HepG2 (cell line): ENCODE measurements at regions not wholly inside any gene's neighbourhood (a gene's known extent, or its start where the extent isn't known, plus 50 kb on each side); places are given as distances from the start of the nearest gene placed in this dataset.

Experiments
- ATAC-seq: fragments of 200-7000 bp; cut with Tn5 transposase; 3 replicates; pipeline ENCODE4 v1.9.1; 2020; ENCODE audit warnings: mild to moderate bottlenecking, moderate library complexity
- BruUV-seq: library from RNA; stranded (reverse); fragments of 400-500 nt; replicated peaks from 2 replicates; lab custom pipeline; 2021; lab: Mats Ljungman, UMichigan
- CTCF ChIA-PET: fragments of 300-600 bp; formaldehyde crosslinking; extraction: SDS; loops from one replicate; lab custom pipeline; 2021; ENCODE audit warnings: low total read pairs, inconsistent platforms, low intra/inter-chr PET ratio; lab: Yijun Ruan, JAX
- POLR2A ChIA-PET: fragments of 350-600 bp; sonication (Branson Sonifier 250); formaldehyde crosslinking; loops from one replicate; lab custom pipeline; 2020; ENCODE audit warnings: antibody characterized with exemption, inconsistent platforms; lab: Yijun Ruan, JAX
- DNase-seq: peaks from one replicate; pipeline ENCODE4 v3.0.0-alpha.2; 2015; ENCODE audit warnings: low spot score
- FAIRE-seq: peaks from 3 replicates; lab custom pipeline; 2011; peaks lifted over from hg19 to GRCh38; lab: Jason Lieb, UNC
- H2AFZ ChIP-seq: one replicate; pipeline ENCODE4 v1.6.1; 2011; ENCODE audit warnings: low read length, inconsistent platforms
- H3K27ac ChIP-seq: fragments of 300-600 bp; 3 replicates; pipeline ENCODE4 v1.8.0; 2011; ENCODE audit warnings: mixed run types, mild to moderate bottlenecking, mixed read lengths, low read length, inconsistent platforms; ENCODE audit not compliant: insufficient read depth; ENCODE audit errors: extremely low read length
- H3K27me3 ChIP-seq, 2 experiments: fragments of 200-600 bp in 1 of 2; 2 replicates in 1 of 2; 3 replicates in 1 of 2; pipeline versions ENCODE4 v1.6.0 to v1.8.0; 2011; ENCODE audit warnings: low read length in 2 of 2, mild to moderate bottlenecking in 2 of 2, moderate library complexity in 2 of 2, inconsistent platforms in 1 of 2; ENCODE audit not compliant: insufficient read depth in 2 of 2, control insufficient read depth in 1 of 2
- H3K36me3 ChIP-seq, 2 experiments: fragments of 200-600 bp in 1 of 2; replicated peaks in 1 of 2; 2 replicates in 1 of 2; 3 replicates in 1 of 2; pipeline versions ENCODE4 v1.5.1 to v1.8.0; 2011; ENCODE audit warnings: low read length in 2 of 2, inconsistent platforms in 1 of 2; ENCODE audit not compliant: insufficient read depth in 2 of 2, control insufficient read depth in 1 of 2
- H3K4me1 ChIP-seq: 2 replicates; pipeline ENCODE4 v1.5.1; 2012; ENCODE audit warnings: low read length, inconsistent platforms; ENCODE audit not compliant: insufficient read depth
- H3K4me2 ChIP-seq: 2 replicates; pipeline ENCODE4 v1.6.0; 2011; ENCODE audit warnings: low read depth, low read length, inconsistent platforms
- H3K4me3 ChIP-seq, 3 experiments: fragments of 200-600 bp in 1 of 3; sonication (generic), shearing (Covaris generic) in 1 of 3; replicated peaks in 1 of 3; 2 replicates each; pipeline ENCODE4 v1.5.1; 2011 to 2016; ENCODE audit warnings: low read length in 3 of 3, inconsistent platforms in 2 of 3, low read depth in 2 of 3, mild to moderate bottlenecking in 2 of 3, control low read depth in 1 of 3, mixed read lengths in 1 of 3; ENCODE audit not compliant: insufficient read depth in 1 of 3
- H3K79me2 ChIP-seq: one replicate; pipeline ENCODE4 v1.6.1; 2011; ENCODE audit warnings: low read length, inconsistent platforms; ENCODE audit not compliant: insufficient read depth
- H3K9ac ChIP-seq: 2 replicates; pipeline ENCODE4 v1.6.0; 2011; ENCODE audit warnings: mild to moderate bottlenecking, low read depth, low read length, inconsistent platforms; ENCODE audit not compliant: insufficient read depth
- H3K9me3 ChIP-seq: 2 replicates; pipeline ENCODE4 v1.5.1; 2012; ENCODE audit warnings: mild to moderate bottlenecking, low read length
- H4K20me1 ChIP-seq: 2 replicates; pipeline ENCODE4 v1.6.0; 2011; ENCODE audit warnings: inconsistent platforms, mild to moderate bottlenecking, low read length, moderate library complexity; ENCODE audit not compliant: insufficient read depth
- HHEX ChIP-seq: IDR thresholded peaks from 2 replicates; pipeline ENCODE4 v1.6.1; 2016; ENCODE audit warnings: control low read depth
- JUNB ChIP-seq: sonication (generic); formaldehyde crosslinking; IDR thresholded peaks from 2 replicates; pipeline ENCODE4 v1.8.0; 2022; ENCODE audit warnings: missing genetic modification reagents, mild to moderate bottlenecking, borderline replicate concordance
- TP53 ChIP-seq: sonication (generic); formaldehyde crosslinking; conservative IDR thresholded peaks from 2 replicates; pipeline ENCODE4 v1.4.0; 2020; ENCODE audit warnings: missing genetic modification reagents
- ZNF562 ChIP-seq: sonication (generic); formaldehyde crosslinking; IDR thresholded peaks from 2 replicates; pipeline ENCODE4 v1.8.0; 2022; ENCODE audit warnings: missing genetic modification reagents, borderline replicate concordance
- WGBS: methylation state at CpG from one replicate; pipeline ENCODE4 v1.1.6; 2017; ENCODE audit warnings: low lambda C conversion rate; 5-methylcytosine and 5-hydroxymethylcytosine counted together
- in situ Hi-C: cut with HindIII; loops from 2 replicates; pipeline ENCODE4 v1.10.0; 2017; ENCODE audit warnings: low pct_unique_long_range_greater_than_20kb; ENCODE audit not compliant: extremely low pct_ligation_motif_present
- intact Hi-C: fragments of 100-400 bp; cut with micrococcal nuclease; formaldehyde crosslinking; loops from one replicate; pipeline ENCODE4 v1.10.0; 2022; ENCODE audit not compliant: unreplicated experiment

DNA sequence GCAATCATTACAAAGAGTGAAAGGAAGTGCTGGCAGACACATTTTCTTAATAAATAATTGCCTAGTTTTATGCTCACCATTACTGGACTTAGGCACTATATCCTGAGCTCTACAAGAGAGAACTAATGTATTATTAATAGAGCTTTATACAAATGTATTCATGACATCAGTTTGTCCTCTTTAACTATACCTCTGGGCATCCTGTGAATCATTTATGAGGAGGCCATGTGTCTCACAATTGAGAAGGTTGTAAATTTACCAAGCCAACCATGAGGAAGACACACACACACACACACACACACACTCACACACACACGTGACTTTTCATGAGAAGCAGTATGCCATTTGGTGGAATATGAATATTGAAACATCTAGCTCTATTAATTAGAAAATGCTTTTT lies 728.2 kb downstream of the ARAP2 start:
- FAIRE-seq: no peak
- intact Hi-C loops: no loop called here
- Histone ChIP-seq H3K79me2 (no peaks in the 10 kb centered on the region), H3K4me1 (no peaks in the 10 kb centered on the region), H3K9ac (no peak overlapping the region), H3K27me3 (no peaks in the 10 kb centered on the region), H3K4me2 (no peak overlapping the region), H3K36me3 (no peaks in the 10 kb centered on the region), H2AFZ (no peak overlapping the region), H3K27ac (no peak overlapping the region), H3K4me3 (no peak overlapping the region), H3K9me3 (peaks cover 8% of the 10 kb centered on the region), H4K20me1 (no peaks in the 10 kb centered on the region)
- no peak for TF ChIP-seq ZNF562
- no peak for DNase-seq
- in situ Hi-C loops: no loop called here
- WGBS: 6% methylated on average over 1 of the region's 1 CpG
- no peak for ATAC-seq
- CTCF ChIA-PET: no interaction called here
- BruUV-seq: no TSS peak
- POLR2A ChIA-PET: no interaction called here

DNA sequence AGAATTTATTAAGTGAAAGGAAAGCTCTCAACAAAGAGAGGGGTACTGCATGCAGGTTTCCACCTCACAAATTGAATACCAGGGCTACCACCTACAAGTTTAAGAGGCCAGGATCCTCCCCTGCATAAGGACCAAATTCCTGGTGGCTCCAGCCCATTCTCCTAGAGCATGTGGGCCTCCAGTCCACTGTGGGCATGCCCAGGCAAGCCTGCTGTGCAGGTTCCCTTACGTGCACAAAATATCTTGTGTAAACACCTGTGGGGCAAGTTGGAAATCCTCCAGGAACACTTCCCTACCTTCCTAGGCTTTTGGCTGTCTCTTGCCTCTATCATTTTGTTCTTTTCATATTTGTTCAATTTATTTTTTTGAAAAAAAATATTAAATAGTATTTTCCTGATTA lies 724.3 kb downstream of the ARAP2 start:
- Histone ChIP-seq H3K27ac (no peak overlapping the region), H3K4me2 (no peak overlapping the region), H3K9ac (no peak overlapping the region), H2AFZ (no peak overlapping the region), H3K9me3 (peaks cover 8% of the 10 kb centered on the region), H3K79me2 (no peaks in the 10 kb centered on the region), H4K20me1 (no peaks in the 10 kb centered on the region), H3K4me1 (no peaks in the 10 kb centered on the region), H3K27me3 (no peaks in the 10 kb centered on the region), H3K36me3 (no peaks in the 10 kb centered on the region), H3K4me3 (no peak overlapping the region)
- no peak for FAIRE-seq
- BruUV-seq: no TSS peak
- intact Hi-C loops (no loop called here), in situ Hi-C loops (no loop called here)
- TF ChIP-seq JUNB: no peak
- TF ChIP-seq TP53: peak; percentile 99
- TF ChIP-seq HHEX (CRISPR knock-in tag): no peak
- ChIA-PET POLR2A (no interaction called here), CTCF (no interaction called here)
- DNase-seq: no peak
- 18% methylated on average over 1 of the region's 1 CpG for WGBS
- ATAC-seq: no peak
